Glomerular endothelial cell (primary cell): ENCODE measurements at regions not wholly inside any gene's neighbourhood (a gene's known extent, or its start where the extent isn't known, plus 50 kb on each side); places are given as distances from the start of the nearest gene placed in this dataset.
"Not testable (repeated sequence)": the region's sequence is repeated elsewhere in the genome, so short reads cannot be mapped to it uniquely, and the experiment has no call there.

ENCODE experiments used
- DNase-seq: peaks from one replicate; pipeline ENCODE4 v3.0.0-alpha.2; 2011; ENCODE audit warnings: low read depth, low spot score; ENCODE audit errors: extremely low read depth

GRCh38 chr5:114838937-114839336, 330.8 kb downstream of the TRIM36 start:
- no peak for DNase-seq

- no peak for DNase-seq
Observed at GRCh38 chr5:114830114-114830513, 339.6 kb downstream of the TRIM36 start.

GRCh38 chr5:114822863-114823262, 346.8 kb downstream of the TRIM36 start:
- no peak for DNase-seq

GRCh38 chr5:114822436-114822835, 347.3 kb downstream of the TRIM36 start:
- DNase-seq: no peak

- no peak for DNase-seq
Observed at GRCh38 chr5:114790403-114790792, 379.3 kb downstream of the TRIM36 start.

GRCh38 chr5:114789773-114790402, 379.8 kb downstream of the TRIM36 start:
- DNase-seq: no peak

- DNase-seq: no peak
Observed at GRCh38 chr5:114782869-114783268, 386.8 kb downstream of the TRIM36 start.

GRCh38 chr5:114782177-114782576, 387.5 kb downstream of the TRIM36 start:
- DNase-seq: no peak

GRCh38 chr5:114780290-114780689, 389.4 kb downstream of the TRIM36 start:
- no peak for DNase-seq

GRCh38 chr5:114744406-114744805, 382.5 kb downstream of the KCNN2 start:
- DNase-seq: no peak

- DNase-seq: no peak
Observed at GRCh38 chr5:114734238-114734637, 372.4 kb downstream of the KCNN2 start.

- DNase-seq: no peak
Observed at GRCh38 chr5:114729986-114730385, 368.1 kb downstream of the KCNN2 start.

- no peak for DNase-seq
Observed at GRCh38 chr5:114727358-114727757, 365.5 kb downstream of the KCNN2 start.

- no peak for DNase-seq
Observed at GRCh38 chr5:114726131-114726530, 364.3 kb downstream of the KCNN2 start.

- DNase-seq: no peak
Observed at GRCh38 chr5:114719268-114719667, 357.4 kb downstream of the KCNN2 start.

- no peak for DNase-seq
Observed at GRCh38 chr5:114716955-114717354, 355.1 kb downstream of the KCNN2 start.

GRCh38 chr5:114704225-114704893, 342.5 kb downstream of the KCNN2 start:
- not testable (repeated sequence) for DNase-seq

GRCh38 chr5:114702731-114703130, 340.9 kb downstream of the KCNN2 start:
- DNase-seq: no peak

GRCh38 chr5:114702136-114702535, 340.3 kb downstream of the KCNN2 start:
- no peak for DNase-seq

- DNase-seq: no peak
Observed at GRCh38 chr5:114700823-114701222, 339.0 kb downstream of the KCNN2 start.

- no peak for DNase-seq
Observed at GRCh38 chr5:114695292-114695904, 333.5 kb downstream of the KCNN2 start.

GRCh38 chr5:114686356-114686755, 324.5 kb downstream of the KCNN2 start:
- no peak for DNase-seq
